ENCODE measurements at regions not wholly inside any gene's neighbourhood (a gene's known extent, or its start where the extent isn't known, plus 50 kb on each side); places are given as distances from the start of the nearest gene placed in this dataset.

DNA sequence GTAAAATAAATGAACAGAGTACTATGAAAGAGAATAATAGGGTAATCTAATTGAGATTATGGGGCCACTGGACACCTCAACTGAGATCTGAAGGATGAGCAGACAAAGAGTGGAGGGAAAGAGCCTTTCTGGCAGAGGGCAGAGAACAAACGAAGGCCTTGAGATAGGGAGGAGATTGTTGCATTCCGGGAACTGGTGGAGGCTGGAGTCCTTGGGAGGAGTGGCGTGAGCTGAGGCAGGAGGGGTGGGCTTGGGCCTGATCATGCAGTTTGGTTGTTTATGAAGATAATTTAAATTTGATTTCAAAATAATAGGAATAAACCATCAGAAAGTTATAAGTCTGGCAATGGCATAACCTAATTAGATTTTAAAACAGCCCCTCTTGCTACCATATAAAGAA is 59.5 kb upstream of the GALNT15 start:
- DNase-seq, result no peak
- Histone ChIP-seq H3K4me3 (ENCODE audit: low read depth, low read length) (no peak overlapping the region), H3K9me3 (ENCODE audit: severe bottlenecking) (no peaks in the 10 kb centered on the region), H3K36me3 (no peaks in the 10 kb centered on the region), H3K27me3 (ENCODE audit: insufficient read depth, low read depth, severe bottlenecking) (no peaks in the 10 kb centered on the region), H3K27ac (no peak overlapping the region)
- TF ChIP-seq, protein P1, sequence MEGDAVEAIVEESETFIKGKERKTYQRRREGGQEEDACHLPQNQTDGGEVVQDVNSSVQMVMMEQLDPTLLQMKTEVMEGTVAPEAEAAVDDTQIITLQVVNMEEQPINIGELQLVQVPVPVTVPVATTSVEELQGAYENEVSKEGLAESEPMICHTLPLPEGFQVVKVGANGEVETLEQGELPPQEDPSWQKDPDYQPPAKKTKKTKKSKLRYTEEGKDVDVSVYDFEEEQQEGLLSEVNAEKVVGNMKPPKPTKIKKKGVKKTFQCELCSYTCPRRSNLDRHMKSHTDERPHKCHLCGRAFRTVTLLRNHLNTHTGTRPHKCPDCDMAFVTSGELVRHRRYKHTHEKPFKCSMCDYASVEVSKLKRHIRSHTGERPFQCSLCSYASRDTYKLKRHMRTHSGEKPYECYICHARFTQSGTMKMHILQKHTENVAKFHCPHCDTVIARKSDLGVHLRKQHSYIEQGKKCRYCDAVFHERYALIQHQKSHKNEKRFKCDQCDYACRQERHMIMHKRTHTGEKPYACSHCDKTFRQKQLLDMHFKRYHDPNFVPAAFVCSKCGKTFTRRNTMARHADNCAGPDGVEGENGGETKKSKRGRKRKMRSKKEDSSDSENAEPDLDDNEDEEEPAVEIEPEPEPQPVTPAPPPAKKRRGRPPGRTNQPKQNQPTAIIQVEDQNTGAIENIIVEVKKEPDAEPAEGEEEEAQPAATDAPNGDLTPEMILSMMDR (IDR thresholded peaks at IDR 0.05; ENCODE audit: low read depth, low read length), result no peak

DNA sequence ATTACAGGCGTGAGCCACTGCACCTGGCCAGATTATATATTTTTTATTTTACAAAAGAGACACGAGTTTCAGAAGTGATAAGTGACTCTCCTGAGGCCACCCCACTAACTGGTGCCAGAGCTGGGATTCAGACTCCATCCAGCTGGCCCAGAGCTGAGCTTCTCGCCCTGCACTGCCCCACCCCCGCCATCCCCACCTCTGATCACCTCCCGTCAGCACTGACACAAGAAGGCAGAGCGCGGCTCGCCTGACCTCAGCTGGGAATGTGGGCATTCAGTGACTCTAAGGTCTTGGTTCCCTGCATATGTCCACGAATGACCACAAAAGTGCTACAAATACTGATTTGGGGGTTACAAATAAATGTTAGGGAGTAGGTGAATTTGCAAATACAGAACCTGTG is 56.1 kb upstream of the GALNT15 start:
- H3K4me3 ChIP-seq (ENCODE audit: low read depth, low read length), result no peak overlapping the region
- peak; percentile 10 for DNase-seq

DNA sequence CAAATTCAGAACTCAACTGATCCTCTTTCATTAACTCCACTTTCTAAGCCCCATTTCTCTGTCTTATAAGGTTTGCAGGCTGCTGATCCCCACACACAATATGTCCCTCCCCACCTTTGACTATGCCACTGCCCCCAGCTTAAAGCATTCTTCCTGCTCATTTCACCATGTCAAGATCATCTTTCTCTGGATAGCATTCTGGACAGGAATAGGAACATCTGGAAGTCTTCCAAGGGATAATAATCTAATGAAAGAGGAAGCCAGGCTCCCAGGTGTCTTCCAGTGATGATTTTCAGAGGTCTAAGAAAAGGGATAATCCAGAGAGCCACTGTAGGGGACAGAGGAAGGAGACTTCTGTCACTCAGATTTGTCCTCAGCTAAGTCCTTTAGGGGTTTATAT is 54.6 kb upstream of the GALNT15 start:
- TF ChIP-seq, protein P1 (IDR thresholded peaks at IDR 0.05; ENCODE audit: low read depth, low read length), result no peak
- Histone ChIP-seq H3K36me3 (no peaks in the 10 kb centered on the region), H3K27ac (no peak overlapping the region), H3K4me3 (ENCODE audit: low read depth, low read length) (no peak overlapping the region), H3K27me3 (ENCODE audit: insufficient read depth, low read depth, severe bottlenecking) (no peaks in the 10 kb centered on the region), H3K9me3 (ENCODE audit: severe bottlenecking) (no peaks in the 10 kb centered on the region)
- DNase-seq, result no peak

More for the DNA sequence above, 56.1 kb upstream of the GALNT15 start:
- no peaks in the 10 kb centered on the region for H3K9me3 ChIP-seq (ENCODE audit: severe bottlenecking)
- TF ChIP-seq, protein P1 (IDR thresholded peaks at IDR 0.05; ENCODE audit: low read depth, low read length), result no peak
- H3K27ac ChIP-seq, result no peak overlapping the region
- H3K27me3 ChIP-seq (ENCODE audit: insufficient read depth, low read depth, severe bottlenecking), result no peaks in the 10 kb centered on the region
- H3K36me3 ChIP-seq, result no peaks in the 10 kb centered on the region

DNA sequence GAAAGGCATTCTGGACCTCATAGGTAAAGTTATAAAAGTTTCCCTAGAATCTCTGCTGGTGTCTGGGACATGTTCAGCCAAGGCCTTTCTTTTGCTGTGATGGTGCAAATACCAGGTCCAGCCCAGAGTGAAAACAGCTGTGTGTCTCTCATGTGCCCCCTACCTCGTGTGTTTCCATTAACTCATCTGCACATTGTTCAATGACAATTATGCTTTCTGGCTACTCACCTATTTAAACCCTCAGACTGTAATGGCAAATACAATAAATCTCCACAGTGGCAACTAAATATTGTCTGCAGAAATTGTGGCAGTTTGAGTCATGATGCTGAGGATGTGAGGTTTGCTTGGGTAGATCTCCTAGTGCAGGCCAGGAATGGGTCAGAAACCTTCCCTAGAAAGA is 53.1 kb upstream of the GALNT15 start:
- no peaks in the 10 kb centered on the region for H3K27me3 ChIP-seq (ENCODE audit: insufficient read depth, low read depth, severe bottlenecking)
- H3K4me3 ChIP-seq (ENCODE audit: low read depth, low read length), result no peak overlapping the region
- no peak overlapping the region for H3K27ac ChIP-seq
- TF ChIP-seq, protein P1 (IDR thresholded peaks at IDR 0.05; ENCODE audit: low read depth, low read length), result no peak
- H3K9me3 ChIP-seq (ENCODE audit: severe bottlenecking), result no peaks in the 10 kb centered on the region
- H3K36me3 ChIP-seq, result no peaks in the 10 kb centered on the region
- no peak for DNase-seq

DNA sequence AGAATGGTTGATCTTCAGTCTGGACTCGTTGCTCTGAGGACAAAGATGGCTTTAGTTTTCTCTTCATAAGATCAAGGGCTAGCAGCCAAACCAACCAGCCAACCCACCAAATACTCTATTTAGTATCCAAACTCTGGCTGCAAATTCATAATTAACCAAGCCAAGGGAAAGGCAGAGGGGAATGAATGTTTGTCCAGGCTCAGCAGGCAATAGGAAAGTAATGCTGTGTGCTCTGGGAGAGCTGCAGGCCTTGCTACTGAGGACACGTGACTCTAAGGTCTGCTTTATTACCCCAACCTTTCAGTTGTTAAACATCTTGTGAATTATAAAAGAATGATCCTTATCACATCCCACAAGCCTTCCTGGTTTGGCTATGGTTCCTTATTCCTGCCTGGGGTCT is 52.3 kb upstream of the GALNT15 start:
- Histone ChIP-seq H3K27me3 (ENCODE audit: insufficient read depth, low read depth, severe bottlenecking) (no peaks in the 10 kb centered on the region), H3K27ac (no peak overlapping the region), H3K4me3 (ENCODE audit: low read depth, low read length) (no peak overlapping the region), H3K9me3 (ENCODE audit: severe bottlenecking) (no peaks in the 10 kb centered on the region), H3K36me3 (no peaks in the 10 kb centered on the region)
- TF ChIP-seq, protein P1 (IDR thresholded peaks at IDR 0.05; ENCODE audit: low read depth, low read length), result no peak
- DNase-seq, result no peak

DNA sequence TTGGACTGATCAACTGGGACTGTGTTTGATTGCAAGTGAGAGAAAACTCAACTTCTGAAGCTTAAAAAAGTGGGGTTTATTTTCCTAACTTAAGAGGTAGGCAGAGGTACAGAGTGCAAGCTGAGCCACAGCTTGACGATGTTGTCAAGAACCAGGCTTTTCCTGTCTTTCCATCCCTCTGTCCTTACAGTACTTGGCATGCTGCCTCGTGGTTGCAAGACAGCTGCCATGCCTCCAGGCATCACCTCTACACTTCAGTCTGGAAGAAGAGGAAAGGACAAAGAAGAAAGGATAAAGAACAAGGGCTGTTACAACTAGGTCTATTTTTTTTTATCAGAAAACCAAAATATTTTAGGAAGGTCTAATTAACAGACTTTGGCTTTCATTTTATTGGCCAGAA is 51.8 kb upstream of the GALNT15 start:
- no peaks in the 10 kb centered on the region for H3K36me3 ChIP-seq
- no peak overlapping the region for H3K27ac ChIP-seq
- DNase-seq, result no peak
- no peak overlapping the region for H3K4me3 ChIP-seq (ENCODE audit: low read depth, low read length)
- TF ChIP-seq, protein P1 (IDR thresholded peaks at IDR 0.05; ENCODE audit: low read depth, low read length), result no peak
- H3K27me3 ChIP-seq (ENCODE audit: insufficient read depth, low read depth, severe bottlenecking), result no peaks in the 10 kb centered on the region
- H3K9me3 ChIP-seq (ENCODE audit: severe bottlenecking), result no peaks in the 10 kb centered on the region
